ENCODE measurements at regions not wholly inside any gene's neighbourhood (a gene's known extent, or its start where the extent isn't known, plus 50 kb on each side); places are given as distances from the start of the nearest gene placed in this dataset.

DNA sequence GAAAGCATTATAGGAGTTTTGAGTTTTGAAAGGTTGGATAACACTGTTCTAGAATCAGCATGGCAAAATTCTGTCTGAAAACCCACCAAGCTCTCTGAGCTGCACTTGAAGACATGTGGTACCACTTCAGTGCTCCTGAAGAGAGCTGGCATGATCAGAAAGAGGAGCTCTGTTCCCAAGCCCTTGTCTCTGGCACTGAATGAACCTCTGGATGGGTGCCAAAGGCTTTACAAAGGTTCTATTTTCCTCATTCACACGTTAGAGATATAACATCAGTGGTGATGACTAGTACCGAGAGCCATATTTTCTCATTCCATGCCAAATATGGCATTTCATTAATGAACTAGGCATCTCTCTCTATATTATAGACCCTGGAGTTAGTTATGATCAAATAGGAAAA is 301.8 kb upstream of the ID4 start:
- Histone ChIP-seq H3K9me3 (replicated peaks; ENCODE audit: control insufficient read depth, insufficient read depth, low read length) (peaks cover 4% of the 10 kb centered on the region), H3K9ac (replicated peaks; ENCODE audit: extremely low read depth, insufficient read depth, low read length) (no peak overlapping the region), H3K9me1 (replicated peaks; ENCODE audit: control insufficient read depth, extremely low read depth, insufficient read depth, low read length) (no peaks in the 10 kb centered on the region), H3K4me1 (ENCODE audit: control insufficient read depth, extremely low read depth, insufficient read depth, low read length) (no peaks in the 10 kb centered on the region), H3K27ac (ENCODE audit: insufficient read depth, low read depth, low read length) (no peak overlapping the region), H2AFZ (ENCODE audit: low read depth, low read length) (no peak overlapping the region), H3K36me3 (ENCODE audit: control insufficient read depth in 2 of 2, extremely low read depth in 1 of 2, insufficient read depth in 2 of 2, low read length in 2 of 2) (no peaks in the 10 kb centered on the region), H4K20me1 (replicated peaks; ENCODE audit: control insufficient read depth, extremely low read depth, insufficient read depth, low read length) (no peaks in the 10 kb centered on the region), H3K4me2 (ENCODE audit: insufficient read depth, low read length) (no peak overlapping the region), H3K4me3 (replicated peaks in 1 of 3; ENCODE audit: insufficient read depth in 1 of 3, low read depth in 1 of 3, low read length in 3 of 3) (no peak overlapping the region), H3K79me2 (ENCODE audit: control insufficient read depth, insufficient read depth, low read length) (no peaks in the 10 kb centered on the region), H3K27me3 (ENCODE audit: control insufficient read depth in 2 of 2, insufficient read depth in 2 of 2, low read length in 2 of 2) (no peaks in the 10 kb centered on the region)
- POLR2A ChIA-PET, result no interaction called here
- DNase-seq (ENCODE audit: low read depth, low spot score) (no peak), FAIRE-seq (no peak)
- intact Hi-C loops (cut with micrococcal nuclease) (no loop called here), dilution Hi-C loops (cut with MboI; ENCODE audit: extremely low pct_ligation_motif_present, low sequenced_read_pairs) (no loop called here)
- CTCF ChIA-PET, result no interaction called here
- BruUV-seq (replicated peaks), result no TSS peak
- TF ChIP-seq POLR2A (IDR thresholded peaks at IDR 0.05; ENCODE audit: low read depth, low read length) (no peak), GATA2 (IDR thresholded peaks at IDR 0.05; ENCODE audit: insufficient read depth, insufficient read length, low read depth, low read length) (no peak), CTCF (IDR thresholded peaks at IDR 0.05; ENCODE audit: extremely low read depth in 1 of 2, insufficient read depth in 1 of 2, low read depth in 1 of 2, low read length in 2 of 2) (no peak), FOS (IDR thresholded peaks at IDR 0.05; ENCODE audit: borderline replicate concordance, insufficient read depth, low read length) (no peak), EZH2 (IDR thresholded peaks at IDR 0.05; ENCODE audit: borderline replicate concordance, low read depth, low read length, severe bottlenecking) (no peak), POLR2AphosphoS5 (IDR thresholded peaks at IDR 0.05; ENCODE audit: insufficient read depth, low read depth, low read length) (no peak), MYC (IDR thresholded peaks at IDR 0.05; ENCODE audit: low read depth, low read length) (no peak), JUN (IDR thresholded peaks at IDR 0.05; ENCODE audit: borderline replicate concordance, insufficient read depth, insufficient read length, low read depth) (no peak)
- TF ChIP-seq, protein P1, sequence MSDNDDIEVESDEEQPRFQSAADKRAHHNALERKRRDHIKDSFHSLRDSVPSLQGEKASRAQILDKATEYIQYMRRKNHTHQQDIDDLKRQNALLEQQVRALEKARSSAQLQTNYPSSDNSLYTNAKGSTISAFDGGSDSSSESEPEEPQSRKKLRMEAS (IDR thresholded peaks at IDR 0.05; ENCODE audit: insufficient read depth, insufficient read length), result no peak

Measured in endothelial cell of umbilical vein (primary cell).